Duodenal mucosa (tissue), 2 donors: ENCODE measurements at regions not wholly inside any gene's neighbourhood (a gene's known extent, or its start where the extent isn't known, plus 50 kb on each side); places are given as distances from the start of the nearest gene placed in this dataset.

Experiments
- H3K27ac ChIP-seq: one replicate; pipeline ENCODE4 v1.7.0; 2013; ENCODE audit warnings: low read depth, low read length
- H3K27me3 ChIP-seq, 2 donors: one replicate each; pipeline ENCODE4 v1.7.0; 2013; ENCODE audit warnings: low read length in 2 of 2, control low read depth in 1 of 2; ENCODE audit not compliant: insufficient read depth in 2 of 2, control insufficient read depth in 1 of 2
- H3K36me3 ChIP-seq, 2 donors: one replicate each; pipeline ENCODE4 v1.7.0; 2013; ENCODE audit warnings: low read length in 2 of 2, control low read depth in 1 of 2; ENCODE audit not compliant: insufficient read depth in 2 of 2, control insufficient read depth in 1 of 2
- H3K4me1 ChIP-seq, 2 donors: one replicate each; pipeline ENCODE4 v1.7.0; 2013; ENCODE audit warnings: low read length in 2 of 2, control low read depth in 1 of 2; ENCODE audit not compliant: insufficient read depth in 2 of 2, control insufficient read depth in 1 of 2
- H3K4me3 ChIP-seq, 2 donors: one replicate each; pipeline ENCODE4 v1.7.0; 2013; ENCODE audit warnings: low read length in 2 of 2, low read depth in 1 of 2
- H3K9ac ChIP-seq, 2 donors: one replicate each; pipeline ENCODE4 v1.7.0; 2013; ENCODE audit warnings: low read length in 2 of 2, low read depth in 1 of 2
- H3K9me3 ChIP-seq, 2 donors: one replicate each; pipeline ENCODE4 v1.7.0; 2013; ENCODE audit warnings: low read length in 2 of 2, control low read depth in 1 of 2; ENCODE audit not compliant: control insufficient read depth in 1 of 2

- H3K4me1 ChIP-seq, result no peaks in the 10 kb centered on the region
- H3K9ac ChIP-seq, result no peak overlapping the region
These were observed 53.3 kb downstream of the C7orf25 start for GRCh38 chr7:42858570-42858969.

GRCh38 chr7:42856605-42856987 is 55.3 kb downstream of the C7orf25 start:
- Histone ChIP-seq H3K27me3 (peaks cover 0 to 5% of the 10 kb centered on the region in 2 donors), H3K27ac (no peak overlapping the region), H3K36me3 (no peaks in the 10 kb centered on the region), H3K4me1 (no peaks in the 10 kb centered on the region), H3K9me3 (no peaks in the 10 kb centered on the region), H3K4me3 (peak overlapping the region; percentile 61 to 82), H3K9ac (no peak overlapping the region)

More at GRCh38 chr7:42858570-42858969, 53.3 kb downstream of the C7orf25 start:
- Histone ChIP-seq H3K27ac (no peak overlapping the region), H3K36me3 (no peaks in the 10 kb centered on the region), H3K9me3 (no peaks in the 10 kb centered on the region), H3K4me3 (no peak overlapping the region), H3K27me3 (no peaks in the 10 kb centered on the region)

- no peaks in the 10 kb centered on the region for H3K36me3 ChIP-seq
- H3K27ac ChIP-seq, result no peak overlapping the region
- H3K9ac ChIP-seq, result no peak overlapping the region
- no peaks in the 10 kb centered on the region for H3K9me3 ChIP-seq
- peaks cover 0 to 5% of the 10 kb centered on the region in 2 donors for H3K27me3 ChIP-seq
- H3K4me1 ChIP-seq, result no peaks in the 10 kb centered on the region
- H3K4me3 ChIP-seq, result no peak overlapping the region
These were observed 57.2 kb downstream of the C7orf25 start for GRCh38 chr7:42854571-42855118.

GRCh38 chr7:42852531-42852930 is 59.3 kb downstream of the C7orf25 start:
- Histone ChIP-seq H3K9ac (no peak overlapping the region), H3K27me3 (peaks cover 0 to 5% of the 10 kb centered on the region in 2 donors), H3K9me3 (no peaks in the 10 kb centered on the region), H3K4me3 (no peak overlapping the region), H3K36me3 (no peaks in the 10 kb centered on the region), H3K27ac (no peak overlapping the region), H3K4me1 (no peaks in the 10 kb centered on the region)

GRCh38 chr7:42843205-42843800 is 68.6 kb downstream of the C7orf25 start:
- Histone ChIP-seq H3K4me3 (no peak overlapping the region), H3K9ac (no peak overlapping the region), H3K36me3 (no peaks in the 10 kb centered on the region)

GRCh38 chr7:42834676-42835075 is 77.2 kb downstream of the C7orf25 start:
- Histone ChIP-seq H3K9ac (no peak overlapping the region), H3K9me3 (no peaks in the 10 kb centered on the region)

More at GRCh38 chr7:42843205-42843800, 68.6 kb downstream of the C7orf25 start:
- Histone ChIP-seq H3K27ac (no peak overlapping the region), H3K4me1 (no peaks in the 10 kb centered on the region), H3K27me3 (no peaks in the 10 kb centered on the region), H3K9me3 (no peaks in the 10 kb centered on the region)

GRCh38 chr7:42833411-42833810 is 78.5 kb downstream of the C7orf25 start:
- Histone ChIP-seq H3K36me3 (no peaks in the 10 kb centered on the region), H3K9ac (no peak overlapping the region), H3K9me3 (no peaks in the 10 kb centered on the region), H3K27me3 (no peaks in the 10 kb centered on the region), H3K4me1 (peaks cover 0 to 7% of the 10 kb centered on the region in 2 donors), H3K27ac (no peak overlapping the region), H3K4me3 (no peak overlapping the region)

More at GRCh38 chr7:42834676-42835075, 77.2 kb downstream of the C7orf25 start:
- no peaks in the 10 kb centered on the region for H3K36me3 ChIP-seq
- peaks cover 0 to 7% of the 10 kb centered on the region in 2 donors for H3K4me1 ChIP-seq
- no peak overlapping the region for H3K4me3 ChIP-seq
- no peak overlapping the region for H3K27ac ChIP-seq
- H3K27me3 ChIP-seq, result no peaks in the 10 kb centered on the region

GRCh38 chr7:42832667-42833066 is 79.2 kb downstream of the C7orf25 start:
- Histone ChIP-seq H3K9ac (no peak overlapping the region), H3K27ac (no peak overlapping the region), H3K4me1 (peaks cover 0 to 7% of the 10 kb centered on the region in 2 donors), H3K36me3 (no peaks in the 10 kb centered on the region), H3K4me3 (no peak overlapping the region), H3K9me3 (no peaks in the 10 kb centered on the region), H3K27me3 (no peaks in the 10 kb centered on the region)

GRCh38 chr7:42831718-42832522 is 80.0 kb downstream of the C7orf25 start:
- Histone ChIP-seq H3K4me1 (peaks cover 0 to 7% of the 10 kb centered on the region in 2 donors), H3K27ac (no peak overlapping the region), H3K4me3 (no peak overlapping the region), H3K27me3 (no peaks in the 10 kb centered on the region), H3K9ac (no peak overlapping the region), H3K36me3 (no peaks in the 10 kb centered on the region), H3K9me3 (no peaks in the 10 kb centered on the region)

GRCh38 chr7:42831006-42831717 is 80.7 kb downstream of the C7orf25 start:
- H3K36me3 ChIP-seq, result no peaks in the 10 kb centered on the region
- no peaks in the 10 kb centered on the region for H3K9me3 ChIP-seq
- no peaks in the 10 kb centered on the region for H3K27me3 ChIP-seq
- H3K9ac ChIP-seq, result no peak overlapping the region
- peaks cover 0 to 7% of the 10 kb centered on the region in 2 donors for H3K4me1 ChIP-seq
- no peak overlapping the region for H3K4me3 ChIP-seq
- no peak overlapping the region for H3K27ac ChIP-seq
